Suprapubic skin (tissue), 4 donors: ENCODE measurements at regions not wholly inside any gene's neighbourhood (a gene's known extent, or its start where the extent isn't known, plus 50 kb on each side); places are given as distances from the start of the nearest gene placed in this dataset.

Experiments used
- CTCF ChIP-seq, 2 donors: fragments of 200-600 bp in 1 of 2; fragments of 450-650 bp in 1 of 2; sonication (generic) in 1 of 2; IDR thresholded peaks; one replicate each; pipeline ENCODE4 v1.5.1; 2016 to 2019; ENCODE audit warnings: antibody characterized with exemption in 2 of 2, mild to moderate bottlenecking in 1 of 2, moderate library complexity in 1 of 2
- POLR2A ChIP-seq, 2 donors: fragments of 450-650 bp; IDR thresholded peaks; one replicate each; pipeline ENCODE4 v1.6.1; 2017; ENCODE audit warnings: antibody characterized with exemption in 2 of 2, mild to moderate bottlenecking in 2 of 2, moderate library complexity in 2 of 2
- POLR2AphosphoS5 ChIP-seq, 3 donors: sonication (generic); formaldehyde crosslinking; IDR thresholded peaks; one replicate each; pipeline ENCODE4 v1.6.1; 2017; ENCODE audit warnings: antibody characterized with exemption in 3 of 3

- TF ChIP-seq CTCF (IDR thresholded peaks at IDR 0.05) (no peak), POLR2A (IDR thresholded peaks at IDR 0.05) (no peak), POLR2AphosphoS5 (IDR thresholded peaks at IDR 0.05) (no peak)
These were observed 283.7 kb upstream of the NRP1 start for GRCh38 chr10:33618196-33618595.
